SK-N-SH (cell line): ENCODE measurements at regions not wholly inside any gene's neighbourhood (a gene's known extent, or its start where the extent isn't known, plus 50 kb on each side); places are given as distances from the start of the nearest gene placed in this dataset.

Source experiments
- CTCF ChIA-PET: fragments of 300-600, 350-600 bp; formaldehyde crosslinking; extraction: SDS; loops from one replicate; lab custom pipeline; 2021; lab: Yijun Ruan, JAX
- POLR2A ChIA-PET: fragments of 350-600 bp; sonication (Branson Sonifier 250); formaldehyde crosslinking; extraction: SDS; loops from one replicate; lab custom pipeline; 2020; ENCODE audit warnings: antibody characterized with exemption, inconsistent platforms; lab: Yijun Ruan, JAX
- DNase-seq: peaks from one replicate; pipeline ENCODE4 v3.0.0; 2012
- H2AFZ ChIP-seq: fragments of 200-600 bp; sonication (generic); 2 replicates; pipeline ENCODE4 v1.8.1; 2016; ENCODE audit warnings: antibody characterized with exemption, mild to moderate bottlenecking, low read depth
- H3F3A ChIP-seq: fragments of 200-600 bp; sonication (generic); replicated peaks from 2 replicates; pipeline ENCODE3; 2016; ENCODE audit warnings: antibody characterized with exemption, mild to moderate bottlenecking; ENCODE audit not compliant: insufficient read depth
- H3K27ac ChIP-seq, 2 experiments: fragments of 200-500 bp in 1 of 2; fragments of 200-600 bp in 1 of 2; sonication (Bioruptor generic) in 1 of 2; sonication (generic), shearing (Covaris generic) in 1 of 2; 2 replicates each; pipeline versions ENCODE4 v1.5.1 to v1.6.1; 2014 to 2016; ENCODE audit warnings: low read depth in 2 of 2, inconsistent platforms in 1 of 2, low read length in 1 of 2, mild to moderate bottlenecking in 1 of 2, mixed read lengths in 1 of 2
- H3K27me3 ChIP-seq: fragments of 200-600 bp; sonication (generic), shearing (Covaris generic); 2 replicates; pipeline ENCODE4 v1.6.1; 2016; ENCODE audit warnings: mixed run types; ENCODE audit not compliant: insufficient read depth
- H3K36me3 ChIP-seq, 2 experiments: fragments of 200-500 bp in 1 of 2; fragments of 200-600 bp in 1 of 2; sonication (Bioruptor generic) in 1 of 2; sonication (generic) in 1 of 2; replicated peaks in 1 of 2; 2 replicates each; pipeline versions ENCODE3 to v1.5.1; 2014 to 2016; ENCODE audit warnings: low read length in 1 of 2, mild to moderate bottlenecking in 1 of 2; ENCODE audit not compliant: insufficient read depth in 2 of 2, control insufficient read depth in 1 of 2
- H3K4me1 ChIP-seq, 2 experiments: fragments of 200-500 bp in 1 of 2; fragments of 200-600 bp in 1 of 2; sonication (Bioruptor generic) in 1 of 2; sonication (generic), shearing (Covaris generic) in 1 of 2; 2 replicates each; pipeline versions ENCODE4 v1.5.1 to v1.6.1; 2014 to 2016; ENCODE audit warnings: low read depth in 1 of 2, low read length in 1 of 2, mixed run types in 1 of 2; ENCODE audit not compliant: insufficient read depth in 2 of 2, control insufficient read depth in 1 of 2
- H3K4me2 ChIP-seq: fragments of 200-600 bp; sonication (generic), shearing (Covaris generic); 2 replicates; pipeline ENCODE4 v1.6.1; 2017; ENCODE audit warnings: mixed run types
- H3K4me3 ChIP-seq, 2 experiments: fragments of 200-500 bp in 1 of 2; fragments of 200-600 bp in 1 of 2; sonication (Bioruptor generic) in 1 of 2; sonication (generic), shearing (Covaris generic) in 1 of 2; 2 replicates each; pipeline versions ENCODE4 v1.5.1 to v1.8.1; 2014 to 2016; ENCODE audit warnings: low read depth in 2 of 2, inconsistent platforms in 1 of 2, low read length in 1 of 2, mild to moderate bottlenecking in 1 of 2, mixed read lengths in 1 of 2, moderate library complexity in 1 of 2
- H3K79me2 ChIP-seq: fragments of 200-600 bp; sonication (generic); 2 replicates; pipeline ENCODE4 v1.8.1; 2017; ENCODE audit warnings: mild to moderate bottlenecking; ENCODE audit not compliant: insufficient read depth
- H3K9ac ChIP-seq: fragments of 200-600 bp; sonication (generic); 2 replicates; pipeline ENCODE4 v1.6.1; 2017; ENCODE audit warnings: mixed run types
- H3K9me2 ChIP-seq: fragments of 200-600 bp; sonication (generic); 2 replicates; pipeline ENCODE4 v1.6.1; 2017; ENCODE audit warnings: mixed run types
- H3K9me3 ChIP-seq: fragments of 200-600 bp; sonication (generic); 2 replicates; pipeline ENCODE4 v1.6.1; 2017; ENCODE audit warnings: mixed run types, mild to moderate bottlenecking, moderate library complexity
- H4K20me1 ChIP-seq: fragments of 200-600 bp; sonication (generic); 2 replicates; pipeline ENCODE4 v1.6.1; 2017; ENCODE audit warnings: mild to moderate bottlenecking, mixed run types; ENCODE audit not compliant: insufficient read depth
- CHD2 ChIP-seq: fragments of 150-350 bp; IDR thresholded peaks from 2 replicates; pipeline ENCODE4 v1.6.1; 2018; ENCODE audit warnings: low read length; ENCODE audit not compliant: partially characterized antibody
- ELF1 ChIP-seq: IDR thresholded peaks from 2 replicates; pipeline ENCODE4 v1.4.0; 2012
- EP300 ChIP-seq, 2 experiments: IDR thresholded peaks; 2 replicates each; pipeline versions ENCODE4 v1.4.0 to v1.6.1; 2012; ENCODE audit warnings: borderline replicate concordance in 1 of 2, low read depth in 1 of 2, low read length in 1 of 2
- EZH2phosphoT487 ChIP-seq: fragments of 200-600 bp; sonication (generic); IDR thresholded peaks from 2 replicates; pipeline ENCODE4 v1.6.1; 2017; ENCODE audit warnings: low read depth, mixed run types, mild to moderate bottlenecking, antibody characterized with exemption, moderate library complexity, borderline replicate concordance
- FOXM1 ChIP-seq: IDR thresholded peaks from 2 replicates; pipeline ENCODE4 v1.4.0; 2012; ENCODE audit warnings: low read depth, mild to moderate bottlenecking
- GABPA ChIP-seq: IDR thresholded peaks from 2 replicates; pipeline ENCODE4 v1.4.0; 2012; ENCODE audit warnings: low read depth, mild to moderate bottlenecking
- JUND ChIP-seq: IDR thresholded peaks from 2 replicates; pipeline ENCODE4 v1.4.0; 2012
- MEF2A ChIP-seq: IDR thresholded peaks from 2 replicates; pipeline ENCODE4 v1.4.0; 2012; ENCODE audit warnings: low read depth, borderline replicate concordance
- RAD21 ChIP-seq: IDR thresholded peaks from 2 replicates; pipeline ENCODE4 v1.6.1; 2012; ENCODE audit warnings: mild to moderate bottlenecking, low read length
- RCOR1 ChIP-seq: fragments of 150-350 bp; IDR thresholded peaks from 2 replicates; pipeline ENCODE4 v1.6.1; 2017; ENCODE audit warnings: antibody characterized with exemption, low read length
- RFX5 ChIP-seq: IDR thresholded peaks from 2 replicates; pipeline ENCODE4 v1.6.1; 2012; ENCODE audit warnings: mild to moderate bottlenecking, improper control_type of control experiment, low read length
- SIN3A ChIP-seq: IDR thresholded peaks from 2 replicates; pipeline ENCODE4 v1.6.1; 2012; ENCODE audit warnings: low read depth, mild to moderate bottlenecking, low read length, moderate library complexity, borderline replicate concordance
- SMC3 ChIP-seq: IDR thresholded peaks from 2 replicates; pipeline ENCODE4 v1.6.1; 2012; ENCODE audit warnings: low read depth, low read length, improper control_type of control experiment
- TAF1 ChIP-seq: IDR thresholded peaks from 2 replicates; pipeline ENCODE4 v1.6.1; 2012; ENCODE audit warnings: low read depth, mild to moderate bottlenecking, low read length, moderate library complexity, borderline replicate concordance
- WGBS: methylation state at CpG from one replicate; pipeline ENCODE4 v1.1.6; 2017; ENCODE audit warnings: low lambda C conversion rate; 5-methylcytosine and 5-hydroxymethylcytosine counted together
- TF ChIP-seq, protein P1 (sequence below): IDR thresholded peaks from 2 replicates; pipeline ENCODE4; 2012
- TF ChIP-seq, protein P2 (sequence below): fragments of 150-350 bp; IDR thresholded peaks from 2 replicates; pipeline ENCODE4 v1.6.1; 2017; ENCODE audit warnings: antibody characterized with exemption, low read length, low read depth, borderline replicate concordance

DNA sequence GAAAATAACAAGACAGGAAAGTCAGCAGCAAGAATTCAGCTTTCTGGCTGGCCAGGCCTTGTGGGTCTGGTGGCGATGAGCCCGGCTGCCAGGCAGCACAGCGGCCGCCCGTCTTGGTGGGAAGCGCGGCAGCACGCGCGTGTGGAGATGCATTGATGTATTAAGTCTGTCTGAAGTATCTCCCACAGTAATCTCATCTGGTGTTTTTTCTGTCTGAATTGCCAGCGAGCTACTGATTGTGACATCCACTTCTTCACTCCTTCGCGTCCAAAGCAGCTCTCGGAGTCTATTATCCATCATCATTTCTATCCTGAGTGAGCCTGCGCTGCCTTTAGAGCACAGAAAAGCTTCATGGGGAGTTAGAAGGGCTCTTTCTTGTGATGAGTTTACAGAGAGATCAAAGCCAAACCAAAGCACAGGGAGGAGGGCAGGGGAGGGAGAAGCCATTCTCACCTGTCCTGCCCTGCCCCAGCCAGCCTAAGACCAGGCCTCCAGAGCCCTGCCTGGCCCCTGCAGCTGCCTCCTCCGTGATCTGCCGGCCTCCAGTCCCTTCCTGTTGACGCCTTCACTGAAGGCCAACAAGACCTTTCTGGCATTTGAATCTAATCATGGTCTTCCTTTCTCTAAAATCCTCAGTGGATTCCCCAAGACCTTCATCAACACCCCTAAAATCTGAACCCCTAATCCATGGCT, 1419.0 kb downstream of the TBC1D22A start (continued):
- no peak for TF ChIP-seq GABPA
- TF ChIP-seq SIN3A = no peak

DNA sequence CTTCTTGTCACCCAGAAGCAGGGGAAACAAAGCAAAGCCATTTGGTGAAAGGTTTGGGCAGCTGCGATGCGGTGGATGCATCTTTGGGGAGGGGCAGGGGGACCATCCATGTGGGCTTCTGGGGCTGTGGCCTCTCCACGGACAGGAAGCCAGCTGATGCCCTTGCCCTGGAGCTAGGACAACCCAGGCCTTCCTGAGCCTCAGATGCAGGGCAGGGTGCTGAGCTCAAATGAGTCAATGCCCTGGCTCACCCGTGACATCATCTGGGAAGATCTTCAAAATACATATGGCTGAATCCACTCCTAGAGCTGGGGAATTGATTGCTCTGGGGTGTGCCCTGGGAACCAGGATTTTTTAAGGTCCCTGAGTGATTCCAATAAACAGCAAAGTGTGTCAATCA, 1418.2 kb downstream of the TBC1D22A start:
- ChIA-PET POLR2A (no interaction called here), CTCF (no interaction called here)
- Histone ChIP-seq H3K9ac (no peak overlapping the region), H3K79me2 (no peaks in the 10 kb centered on the region), H3K36me3 (no peaks in the 10 kb centered on the region), H3K4me3 (no peak overlapping the region), H3K9me3 (no peaks in the 10 kb centered on the region), H4K20me1 (no peaks in the 10 kb centered on the region), H2AFZ (no peak overlapping the region), H3K27ac (no peak overlapping the region), H3K9me2 (no peaks in the 10 kb centered on the region), H3F3A (no peaks in the 10 kb centered on the region), H3K4me2 (no peak overlapping the region), H3K4me1 (no peaks in the 10 kb centered on the region), H3K27me3 (no peaks in the 10 kb centered on the region)
- WGBS = no CpG with 5 or more reads among the region's 4 CpGs
- no peak for TF ChIP-seq RAD21
- TF ChIP-seq EZH2phosphoT487 = no peak
- no peak for TF ChIP-seq RCOR1
- no peak for TF ChIP-seq SMC3
- TF ChIP-seq, protein P1, sequence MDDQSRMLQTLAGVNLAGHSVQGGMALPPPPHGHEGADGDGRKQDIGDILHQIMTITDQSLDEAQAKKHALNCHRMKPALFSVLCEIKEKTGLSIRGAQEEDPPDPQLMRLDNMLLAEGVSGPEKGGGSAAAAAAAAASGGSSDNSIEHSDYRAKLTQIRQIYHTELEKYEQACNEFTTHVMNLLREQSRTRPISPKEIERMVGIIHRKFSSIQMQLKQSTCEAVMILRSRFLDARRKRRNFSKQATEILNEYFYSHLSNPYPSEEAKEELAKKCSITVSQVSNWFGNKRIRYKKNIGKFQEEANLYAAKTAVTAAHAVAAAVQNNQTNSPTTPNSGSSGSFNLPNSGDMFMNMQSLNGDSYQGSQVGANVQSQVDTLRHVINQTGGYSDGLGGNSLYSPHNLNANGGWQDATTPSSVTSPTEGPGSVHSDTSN = no peak
- TF ChIP-seq TAF1 = no peak
- TF ChIP-seq, protein P2, sequence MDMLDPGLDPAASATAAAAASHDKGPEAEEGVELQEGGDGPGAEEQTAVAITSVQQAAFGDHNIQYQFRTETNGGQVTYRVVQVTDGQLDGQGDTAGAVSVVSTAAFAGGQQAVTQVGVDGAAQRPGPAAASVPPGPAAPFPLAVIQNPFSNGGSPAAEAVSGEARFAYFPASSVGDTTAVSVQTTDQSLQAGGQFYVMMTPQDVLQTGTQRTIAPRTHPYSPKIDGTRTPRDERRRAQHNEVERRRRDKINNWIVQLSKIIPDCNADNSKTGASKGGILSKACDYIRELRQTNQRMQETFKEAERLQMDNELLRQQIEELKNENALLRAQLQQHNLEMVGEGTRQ = no peak
- TF ChIP-seq EP300 (IDR thresholded peaks at IDR 0.05; ENCODE audit: borderline replicate concordance in 1 of 2, low read depth in 1 of 2, low read length in 1 of 2) = no peak
- no peak for TF ChIP-seq ELF1
- no peak for TF ChIP-seq RFX5
- TF ChIP-seq FOXM1 = no peak
- no peak for TF ChIP-seq MEF2A
- no peak for TF ChIP-seq CHD2
- no peak for TF ChIP-seq JUND
- DNase-seq = no peak
